ENCODE measurements at regions not wholly inside any gene's neighbourhood (a gene's known extent, or its start where the extent isn't known, plus 50 kb on each side); places are given as distances from the start of the nearest gene placed in this dataset.

DNA sequence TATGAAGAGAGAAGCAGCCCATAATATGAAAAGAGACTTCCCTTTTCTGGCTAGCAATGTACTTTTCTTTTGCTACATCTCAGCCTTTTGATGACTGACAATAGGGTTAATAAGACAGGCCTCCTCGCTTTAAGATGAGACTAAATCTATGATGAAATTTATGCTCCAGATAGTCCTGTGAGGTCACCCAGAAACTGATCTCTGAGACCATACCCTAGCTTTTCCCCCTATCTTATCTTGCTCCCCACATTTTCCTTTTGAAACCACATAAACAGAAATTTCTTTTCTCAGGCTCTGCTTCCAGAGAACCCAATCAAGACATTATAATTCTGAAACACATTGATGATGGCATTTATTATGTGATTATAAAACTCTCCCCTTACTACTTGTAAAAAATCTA, 168.8 kb upstream of the CADM2 start:
- TF ChIP-seq, protein P1, sequence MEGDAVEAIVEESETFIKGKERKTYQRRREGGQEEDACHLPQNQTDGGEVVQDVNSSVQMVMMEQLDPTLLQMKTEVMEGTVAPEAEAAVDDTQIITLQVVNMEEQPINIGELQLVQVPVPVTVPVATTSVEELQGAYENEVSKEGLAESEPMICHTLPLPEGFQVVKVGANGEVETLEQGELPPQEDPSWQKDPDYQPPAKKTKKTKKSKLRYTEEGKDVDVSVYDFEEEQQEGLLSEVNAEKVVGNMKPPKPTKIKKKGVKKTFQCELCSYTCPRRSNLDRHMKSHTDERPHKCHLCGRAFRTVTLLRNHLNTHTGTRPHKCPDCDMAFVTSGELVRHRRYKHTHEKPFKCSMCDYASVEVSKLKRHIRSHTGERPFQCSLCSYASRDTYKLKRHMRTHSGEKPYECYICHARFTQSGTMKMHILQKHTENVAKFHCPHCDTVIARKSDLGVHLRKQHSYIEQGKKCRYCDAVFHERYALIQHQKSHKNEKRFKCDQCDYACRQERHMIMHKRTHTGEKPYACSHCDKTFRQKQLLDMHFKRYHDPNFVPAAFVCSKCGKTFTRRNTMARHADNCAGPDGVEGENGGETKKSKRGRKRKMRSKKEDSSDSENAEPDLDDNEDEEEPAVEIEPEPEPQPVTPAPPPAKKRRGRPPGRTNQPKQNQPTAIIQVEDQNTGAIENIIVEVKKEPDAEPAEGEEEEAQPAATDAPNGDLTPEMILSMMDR (IDR thresholded peaks at IDR 0.05): no peak
- DNase-seq: no peak
- H3K4me3 ChIP-seq: no peak overlapping the region
- WGBS, 2 donors: 48 to 60% methylated on average over 1 of the region's 1 CpG
- no peaks in the 10 kb centered on the region for H3K4me1 ChIP-seq
- ATAC-seq: no peak
- no peak overlapping the region for H3K27ac ChIP-seq
- no peaks in the 10 kb centered on the region for H3K27me3 ChIP-seq
- intact Hi-C loops (cut with DNase I): no loop called here
- H3K9me3 ChIP-seq: peaks cover 0 to 5% (median 0%) of the 10 kb centered on the region in 11 donors
- H3K36me3 ChIP-seq: no peaks in the 10 kb centered on the region

DNA sequence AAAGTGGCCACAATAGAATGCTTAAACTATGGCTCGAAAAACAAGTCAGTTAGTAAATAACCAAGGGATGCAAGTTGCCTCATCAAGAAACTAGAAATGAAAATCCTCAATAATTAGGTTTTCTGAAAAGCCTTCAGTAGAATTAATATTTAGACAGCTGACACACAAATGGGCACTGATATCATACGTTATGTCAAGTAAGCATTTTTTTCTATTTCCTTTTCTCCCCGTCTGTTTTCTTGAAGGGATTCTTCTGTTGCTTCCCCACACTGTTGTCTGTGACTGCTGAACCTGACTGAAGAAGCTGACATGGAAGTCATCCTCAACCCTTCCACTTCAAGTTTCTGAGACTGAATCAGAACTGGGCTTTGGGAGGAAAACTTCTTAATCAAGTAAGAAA, 151.8 kb upstream of the CADM2 start:
- no peak overlapping the region for H3K27ac ChIP-seq
- TF ChIP-seq, protein P1 (IDR thresholded peaks at IDR 0.05): no peak
- H3K4me1 ChIP-seq: no peaks in the 10 kb centered on the region
- peaks cover 0 to 12% (median 0%) of the 10 kb centered on the region in 11 donors for H3K9me3 ChIP-seq
- ATAC-seq: no peak
- WGBS, 2 donors: 39 to 48% methylated on average over 3 of the region's 3 CpGs
- intact Hi-C loops (cut with DNase I): no loop called here
- no peak overlapping the region for H3K4me3 ChIP-seq
- H3K36me3 ChIP-seq: no peaks in the 10 kb centered on the region
- no peak for DNase-seq
- no peaks in the 10 kb centered on the region for H3K27me3 ChIP-seq

DNA sequence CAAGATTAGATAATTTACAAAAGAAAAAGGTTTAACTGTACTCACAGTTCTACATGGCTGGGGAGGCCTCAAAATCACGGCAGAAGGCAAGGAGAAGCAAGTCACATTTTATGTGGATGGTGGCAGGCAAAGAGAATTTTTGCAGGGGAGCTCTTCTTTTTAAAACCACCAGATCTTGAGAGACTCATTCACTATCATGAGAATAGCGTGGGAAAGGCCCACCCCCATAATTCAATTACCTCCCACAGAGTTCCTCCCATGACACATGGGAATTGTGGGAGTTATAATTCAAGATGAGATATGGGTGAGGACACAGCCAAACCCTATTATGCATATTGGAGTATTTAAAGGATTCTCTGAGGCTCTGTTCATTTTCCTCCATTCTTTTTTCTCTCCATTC, 138.7 kb upstream of the CADM2 start:
- Histone ChIP-seq H3K4me1 (no peaks in the 10 kb centered on the region), H3K27ac (no peak overlapping the region), H3K27me3 (no peaks in the 10 kb centered on the region), H3K4me3 (no peak overlapping the region), H3K9me3 (peaks cover 0 to 21% (median 0%) of the 10 kb centered on the region in 11 donors), H3K36me3 (no peaks in the 10 kb centered on the region)
- no peak for DNase-seq
- TF ChIP-seq, protein P1 (IDR thresholded peaks at IDR 0.05): no peak
- 42 to 53% methylated on average over 2 of the region's 2 CpGs for whole genome bisulfite sequencing, 2 donors
- intact Hi-C loops (cut with DNase I): no loop called here
- ATAC-seq: no peak

DNA sequence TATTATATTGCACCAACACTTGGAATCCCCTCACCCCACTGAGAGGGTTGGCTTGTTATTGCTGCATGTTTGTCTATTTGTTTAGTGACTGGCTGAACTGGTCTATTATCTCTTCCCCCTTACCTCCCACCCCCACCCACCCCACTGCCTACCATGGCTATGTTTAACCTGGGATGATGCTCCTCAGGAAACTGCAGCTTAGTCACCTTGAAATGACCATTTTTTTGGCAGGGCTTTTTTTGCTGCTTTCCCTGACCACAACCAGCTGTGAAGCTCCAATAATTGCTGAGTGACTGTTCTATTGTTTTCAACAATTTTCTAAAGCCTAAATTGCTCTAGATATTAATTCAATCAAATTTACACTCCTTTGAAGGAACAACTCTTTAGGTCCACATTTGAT, 137.9 kb upstream of the CADM2 start:
- no peak for ATAC-seq
- H3K4me3 ChIP-seq: no peak overlapping the region
- H3K27me3 ChIP-seq: no peaks in the 10 kb centered on the region
- H3K36me3 ChIP-seq: no peaks in the 10 kb centered on the region
- H3K4me1 ChIP-seq: no peaks in the 10 kb centered on the region
- TF ChIP-seq, protein P1 (IDR thresholded peaks at IDR 0.05): no peak
- no peak overlapping the region for H3K27ac ChIP-seq
- H3K9me3 ChIP-seq: peaks cover 0 to 16% (median 0%) of the 10 kb centered on the region in 11 donors
- intact Hi-C loops (cut with DNase I): no loop called here
- no peak for DNase-seq

DNA sequence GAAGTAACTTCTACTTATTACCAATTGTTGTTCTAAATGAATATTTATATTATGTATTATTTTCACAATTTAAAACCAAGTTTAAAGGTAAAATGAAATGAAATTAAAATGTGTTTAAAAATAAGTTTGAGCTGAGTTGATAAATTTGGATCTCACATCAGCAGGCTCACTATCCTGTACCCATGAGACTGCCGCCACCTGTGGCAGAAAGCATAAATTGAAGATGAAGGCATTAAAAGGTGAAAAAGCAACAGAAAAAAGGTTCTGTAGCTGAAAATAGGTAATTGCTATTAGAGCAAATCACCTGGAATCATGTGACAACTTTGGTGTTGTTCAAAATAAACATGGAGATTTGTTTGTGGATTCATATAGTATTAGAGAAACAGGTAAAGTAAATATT, 133.0 kb upstream of the CADM2 start:
- WGBS, 2 donors: 82 to 96% methylated on average over 1 of the region's 1 CpG
- Histone ChIP-seq H3K4me1 (no peaks in the 10 kb centered on the region), H3K9me3 (peaks cover 0 to 6% (median 0%) of the 10 kb centered on the region in 11 donors), H3K4me3 (no peak overlapping the region), H3K36me3 (no peaks in the 10 kb centered on the region), H3K27me3 (no peaks in the 10 kb centered on the region), H3K27ac (no peak overlapping the region)
- ATAC-seq (no peak), DNase-seq (no peak)
- intact Hi-C loops (cut with DNase I): no loop called here
- TF ChIP-seq, protein P1 (IDR thresholded peaks at IDR 0.05): no peak
